Psoas muscle (tissue), 7 donors: ENCODE measurements at regions not wholly inside any gene's neighbourhood (a gene's known extent, or its start where the extent isn't known, plus 50 kb on each side); places are given as distances from the start of the nearest gene placed in this dataset.

Experiments
- ATAC-seq, 4 donors: fragments of 200-7000 bp; cut with Tn5 transposase; one replicate each; pipeline ENCODE4 v1.9.1; 2020; ENCODE audit warnings: moderate library complexity in 3 of 4, mild to moderate bottlenecking in 2 of 4
- DNase-seq, 2 donors: peaks; one replicate each; pipeline ENCODE4 v3.0.0-alpha.2; 2020
- H3K27ac ChIP-seq: fragments of 200-600 bp; one replicate; pipeline ENCODE4 v1.8.0; 2022
- H3K27me3 ChIP-seq, 3 donors: fragments of 200-600 bp in 1 of 3; one replicate each; pipeline versions ENCODE4 v1.6.1 to v1.8.0; 2013 to 2022; ENCODE audit warnings: low read length in 2 of 3, mild to moderate bottlenecking in 2 of 3, moderate library complexity in 1 of 3; ENCODE audit not compliant: insufficient read depth in 3 of 3
- H3K36me3 ChIP-seq, 2 donors: fragments of 200-600 bp in 1 of 2; one replicate each; pipeline versions ENCODE4 v1.6.1 to v1.8.0; 2013 to 2022; ENCODE audit warnings: low read depth in 1 of 2, mild to moderate bottlenecking in 1 of 2, moderate library complexity in 1 of 2; ENCODE audit not compliant: insufficient read depth in 1 of 2
- H3K4me1 ChIP-seq: fragments of 200-600 bp; one replicate; pipeline ENCODE4 v1.8.0; 2022
- H3K4me3 ChIP-seq: fragments of 200-600 bp; one replicate; pipeline ENCODE4 v1.8.0; 2022; ENCODE audit warnings: mild to moderate bottlenecking
- H3K9me3 ChIP-seq: fragments of 200-600 bp; one replicate; pipeline ENCODE4 v1.8.0; 2022
- CTCF ChIP-seq: fragments of 200-600 bp; IDR thresholded peaks from one replicate; pipeline ENCODE4 v1.8.0; 2022; ENCODE audit warnings: antibody characterized with exemption
- WGBS, 3 donors: extraction: QIAGEN DNeasy Blood & Tissue Kit; methylation state at CpG; one replicate each; pipeline versions ENCODE4 v1.1.6 to v1.1.7; 2013; 5-methylcytosine and 5-hydroxymethylcytosine counted together
- intact Hi-C, 2 donors: fragments of 100-400 bp; cut with DNase I; formaldehyde crosslinking; loops; one replicate each; pipeline versions ENCODE4 v1.11.0 to v1.14.2; 2022
- donor health status: healthy with polysubstance abuse.
- donor health status: DM: no; HTN: no; CAD: no; lungs with moderate emphysema.
- donor health status: Bipolar disorder and iron deficiency.
- donor health status: healthy.
- donor health status: DM: yes; HTN: yes; CAD: no.
- donor health status: DM: no; HTN: no; CAD: no.
- donor health status: DM: yes; HTN: yes; CAD: no.

GRCh38 chr9:7516376-7516775 lies 283.2 kb downstream of the DMAC1 start:
- Histone ChIP-seq H3K4me1 (no peaks in the 10 kb centered on the region), H3K36me3 (no peaks in the 10 kb centered on the region), H3K27ac (no peak overlapping the region), H3K4me3 (no peak overlapping the region), H3K9me3 (no peaks in the 10 kb centered on the region), H3K27me3 (no peaks in the 10 kb centered on the region)
- intact Hi-C loops, result loop anchor here in 1 of 2 donors (5.0 kb wide), 1 partner anchor 79 kb away; no protein-coding TSS in a partner anchor
- WGBS, 3 donors, result 37 to 67% (median 40%) methylated on average over 2 of the region's 2 CpGs
- ATAC-seq (no peak), DNase-seq (no peak)
- TF ChIP-seq CTCF, result no peak

DNA sequence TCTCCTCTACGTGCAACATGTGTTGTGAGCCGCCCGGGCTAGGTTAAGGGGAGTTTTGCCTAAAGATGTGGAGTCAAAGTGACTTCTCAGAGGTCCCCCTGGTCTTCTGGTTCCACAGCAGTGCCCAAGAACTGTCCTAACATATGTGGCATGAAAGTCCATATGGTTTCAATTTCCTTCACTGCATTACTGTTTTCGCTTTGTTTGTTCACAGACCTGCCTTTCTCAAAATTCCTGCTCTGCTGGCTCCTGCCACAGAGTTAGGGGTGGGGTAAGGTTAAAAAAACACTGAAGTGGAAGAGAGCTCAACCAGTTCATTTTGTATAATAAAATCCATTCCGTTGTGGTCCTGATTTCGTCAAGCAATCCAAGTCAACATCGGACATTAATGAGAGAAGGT lies 289.4 kb downstream of the DMAC1 start:
- H3K9me3 ChIP-seq, result no peaks in the 10 kb centered on the region
- no peaks in the 10 kb centered on the region for H3K4me1 ChIP-seq
- H3K4me3 ChIP-seq, result no peak overlapping the region
- 73 to 75% (median 73%) methylated on average over 7 of the region's 7 CpGs for whole genome bisulfite sequencing, 3 donors
- DNase-seq, result no peak
- no peaks in the 10 kb centered on the region for H3K36me3 ChIP-seq
- ATAC-seq, result no peak
- no peak overlapping the region for H3K27ac ChIP-seq
- no peak for TF ChIP-seq CTCF
- intact Hi-C loops, result no loop called here
- no peaks in the 10 kb centered on the region for H3K27me3 ChIP-seq

DNA sequence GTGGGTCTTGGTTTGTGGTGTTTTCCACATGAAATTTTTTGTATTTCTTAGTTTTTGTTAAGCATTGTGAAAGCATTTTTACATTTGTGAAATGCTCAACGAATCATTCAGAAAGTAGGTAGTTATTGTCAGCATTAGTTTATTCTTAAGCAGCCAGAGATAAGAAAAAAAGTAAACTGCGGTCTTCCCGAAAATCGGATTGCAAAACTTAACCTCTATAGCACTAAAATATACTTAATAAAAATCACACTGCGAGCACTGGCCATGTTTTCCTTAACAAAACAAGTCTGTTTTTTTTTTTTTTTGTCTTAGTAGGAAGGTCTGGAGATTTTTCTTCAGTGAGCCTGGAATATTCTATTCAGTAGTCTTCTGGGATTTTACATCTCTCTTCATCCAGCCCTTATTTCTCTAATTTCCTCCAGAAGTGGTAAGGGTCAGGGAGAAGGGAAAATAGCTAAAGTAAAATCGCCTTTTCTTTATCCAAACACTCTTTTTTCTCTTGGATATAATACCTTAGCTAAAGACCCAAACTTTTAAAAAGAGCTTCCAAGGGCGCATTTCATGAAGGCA lies 289.9 kb downstream of the DMAC1 start:
- Histone ChIP-seq H3K36me3 (no peaks in the 10 kb centered on the region), H3K27me3 (no peaks in the 10 kb centered on the region), H3K27ac (no peak overlapping the region), H3K4me1 (no peaks in the 10 kb centered on the region), H3K4me3 (no peak overlapping the region), H3K9me3 (no peaks in the 10 kb centered on the region)
- ATAC-seq (no peak), DNase-seq (no peak)
- WGBS, 3 donors, result 76 to 82% (median 76%) methylated on average over 7 of the region's 7 CpGs
- TF ChIP-seq CTCF, result no peak
- intact Hi-C loops, result loop anchor here in 1 of 2 donors (10.0 kb wide), 1 partner anchor 605 kb away; no protein-coding TSS in a partner anchor

- H3K36me3 ChIP-seq, result no peaks in the 10 kb centered on the region
- no peak overlapping the region for H3K27ac ChIP-seq
- no peaks in the 10 kb centered on the region for H3K4me1 ChIP-seq
- DNase-seq, result no peak
- no peaks in the 10 kb centered on the region for H3K27me3 ChIP-seq
- WGBS, 3 donors, result 75 to 97% (median 86%) methylated on average over 1 of the region's 1 CpG
- no peak for ATAC-seq
- intact Hi-C loops, result loop anchor here in 1 of 2 donors (10.0 kb wide), 1 partner anchor 606 kb away; no protein-coding TSS in a partner anchor
- H3K4me3 ChIP-seq, result no peak overlapping the region
- no peaks in the 10 kb centered on the region for H3K9me3 ChIP-seq
- TF ChIP-seq CTCF, result no peak
Measured at GRCh38 chr9:7508516-7508915, 291.1 kb downstream of the DMAC1 start.
